HCT116 (cell line): ENCODE measurements at regions not wholly inside any gene's neighbourhood (a gene's known extent, or its start where the extent isn't known, plus 50 kb on each side); places are given as distances from the start of the nearest gene placed in this dataset.

Source experiments
- ATAC-seq: fragments of 200-7000 bp; cut with Tn5 transposase; 2 replicates; pipeline ENCODE4 v1.9.1; 2020; ENCODE audit warnings: mild to moderate bottlenecking, moderate library complexity
- BruUV-seq: library from RNA; stranded (reverse); fragments of 400-500 nt; replicated peaks from 2 replicates; lab custom pipeline; 2021; lab: Mats Ljungman, UMichigan
- CTCF ChIA-PET: fragments of 300-600 bp; sonication (Branson Sonifier 250); formaldehyde crosslinking; loops from one replicate; lab custom pipeline; 2021; ENCODE audit warnings: antibody characterized with exemption; lab: Charles Lee
- POLR2A ChIA-PET: fragments of 300-600, 350-600 bp; sonication (Branson Sonifier 250); formaldehyde crosslinking; loops from one replicate; lab custom pipeline; 2021; ENCODE audit warnings: antibody characterized with exemption; lab: Charles Lee
- RAD21 ChIA-PET, 2 experiments: fragments of 300-600 bp; sonication (Branson Sonifier 250); formaldehyde crosslinking; loops; one replicate each; lab custom pipeline; 2023; ENCODE audit warnings: low total read pairs in 2 of 2; ENCODE audit not compliant: uncharacterized antibody in 2 of 2, unreplicated experiment in 2 of 2, low non-redundant PET in 1 of 2; lab: Charles Lee
- DNase-seq: peaks from one replicate; pipeline ENCODE4 v3.0.0-alpha.2; 2010; ENCODE audit warnings: low read depth, low spot score
- H2AFZ ChIP-seq: fragments of 200-600 bp; shearing (Covaris generic), sonication (generic); 2 replicates; pipeline ENCODE4 v1.6.1; 2017; ENCODE audit warnings: low read depth, mixed run types, mixed read lengths, antibody characterized with exemption, low read length; ENCODE audit not compliant: poor library complexity, severe bottlenecking
- H3K27ac ChIP-seq: 2 replicates; pipeline ENCODE4 v1.5.1; 2012; ENCODE audit warnings: low read depth, low read length
- H3K27me3 ChIP-seq: fragments of 200-600 bp; sonication (generic); 2 replicates; pipeline ENCODE4 v1.6.1; 2016; ENCODE audit warnings: mixed run types, low read length, mixed read lengths; ENCODE audit not compliant: insufficient read depth
- H3K36me3 ChIP-seq, 2 experiments: fragments of 200-500 bp in 1 of 2; fragments of 200-600 bp in 1 of 2; sonication (Bioruptor generic) in 1 of 2; sonication (generic) in 1 of 2; 2 replicates each; pipeline versions ENCODE4 v1.5.1 to v1.6.1; 2014 to 2016; ENCODE audit warnings: low read length in 2 of 2, inconsistent platforms in 1 of 2, mixed read lengths in 1 of 2, mixed run types in 1 of 2; ENCODE audit not compliant: insufficient read depth in 2 of 2, control insufficient read depth in 1 of 2
- H3K4me1 ChIP-seq, 2 experiments: fragments of 200-600 bp in 1 of 2; sonication (generic) in 1 of 2; 2 replicates each; pipeline versions ENCODE4 v1.5.1 to v1.6.1; 2012 to 2017; ENCODE audit warnings: low read length in 2 of 2, inconsistent platforms in 1 of 2, mild to moderate bottlenecking in 1 of 2, mixed read lengths in 1 of 2, mixed run types in 1 of 2, moderate library complexity in 1 of 2; ENCODE audit not compliant: insufficient read depth in 2 of 2, control insufficient read depth in 1 of 2
- H3K4me2 ChIP-seq: fragments of 200-600 bp; sonication (generic); 2 replicates; pipeline ENCODE4 v1.6.1; 2017; ENCODE audit warnings: mixed run types, low read length, mixed read lengths
- H3K4me3 ChIP-seq, 2 experiments: fragments of 200-600 bp in 1 of 2; sonication (generic) in 1 of 2; replicated peaks in 1 of 2; 2 replicates each; pipeline ENCODE4 v1.5.1; 2011 to 2016; ENCODE audit warnings: low read length in 2 of 2, control low read depth in 1 of 2, low read depth in 1 of 2, mild to moderate bottlenecking in 1 of 2, mixed read lengths in 1 of 2, mixed run types in 1 of 2
- H3K79me2 ChIP-seq: fragments of 200-600 bp; sonication (generic); 2 replicates; pipeline ENCODE4 v1.6.1; 2017; ENCODE audit warnings: mild to moderate bottlenecking, mixed run types, low read length, moderate library complexity, mixed read lengths; ENCODE audit not compliant: insufficient read depth
- H3K9ac ChIP-seq: fragments of 200-600 bp; sonication (generic); 2 replicates; pipeline ENCODE4 v1.6.1; 2016; ENCODE audit warnings: low read length, mixed read lengths
- H3K9me2 ChIP-seq: fragments of 200-600 bp; sonication (generic), shearing (Covaris generic); 2 replicates; pipeline ENCODE4 v1.6.1; 2017; ENCODE audit warnings: mixed run types, mild to moderate bottlenecking, moderate library complexity; ENCODE audit not compliant: insufficient read depth
- H3K9me3 ChIP-seq, 2 experiments: fragments of 200-500 bp in 1 of 2; fragments of 200-600 bp in 1 of 2; sonication (Bioruptor generic) in 1 of 2; sonication (generic) in 1 of 2; 2 replicates each; pipeline ENCODE4 v1.6.1; 2014 to 2017; ENCODE audit warnings: low read length in 2 of 2, mixed read lengths in 2 of 2, inconsistent platforms in 1 of 2, low read depth in 1 of 2, mild to moderate bottlenecking in 1 of 2, mixed run types in 1 of 2, moderate library complexity in 1 of 2; ENCODE audit not compliant: control insufficient read depth in 1 of 2, insufficient read depth in 1 of 2
- H4K20me1 ChIP-seq: fragments of 200-600 bp; sonication (generic), shearing (Covaris generic); 2 replicates; pipeline ENCODE4 v1.6.1; 2017; ENCODE audit warnings: mixed run types, mild to moderate bottlenecking, moderate library complexity; ENCODE audit not compliant: insufficient read depth
- ELF1 ChIP-seq: IDR thresholded peaks from 2 replicates; pipeline ENCODE4 v1.6.1; 2012; ENCODE audit warnings: low read depth, borderline replicate concordance
- MAX ChIP-seq: IDR thresholded peaks from 2 replicates; pipeline ENCODE4 v1.6.1; 2012
- POLR2A ChIP-seq: IDR thresholded peaks from 2 replicates; pipeline ENCODE4 v1.7.0; 2011; ENCODE audit warnings: borderline replicate concordance; ENCODE audit not compliant: insufficient read depth, insufficient read length; ENCODE audit errors: extremely low read depth
- POLR2AphosphoS5 ChIP-seq: IDR thresholded peaks from 2 replicates; pipeline ENCODE4 v1.6.1; 2011; ENCODE audit warnings: mild to moderate bottlenecking, low read depth, low read length, moderate library complexity
- TCF7L2 ChIP-seq: IDR thresholded peaks from 2 replicates; pipeline ENCODE4 v1.7.0; 2011; ENCODE audit warnings: borderline replicate concordance, inconsistent platforms; ENCODE audit not compliant: insufficient read depth, insufficient read length; ENCODE audit errors: extremely low read depth
- YY1 ChIP-seq: IDR thresholded peaks from 2 replicates; pipeline ENCODE4 v1.6.1; 2011; ENCODE audit warnings: low read length, low read depth, moderate library complexity, mild to moderate bottlenecking; ENCODE audit not compliant: insufficient replicate concordance; ENCODE audit errors: extremely low read depth
- ZFX ChIP-seq: fragments of 450-650 bp; IDR thresholded peaks from 2 replicates; pipeline ENCODE4 v1.6.1; 2017
- ZNF274 ChIP-seq: fragments of 200-500 bp; sonication (Bioruptor generic); IDR thresholded peaks from 2 replicates; pipeline ENCODE4 v1.6.1; 2014; ENCODE audit warnings: mild to moderate bottlenecking, low read depth, low read length, inconsistent platforms
- intact Hi-C: fragments of 100-400 bp; cut with micrococcal nuclease; formaldehyde crosslinking; loops from 2 replicates; pipeline ENCODE4 v1.10.0; 2022
- TF ChIP-seq, protein P1 (sequence below): IDR thresholded peaks from 2 replicates; pipeline ENCODE4 v1.6.1; 2012

- TF ChIP-seq, protein P1, sequence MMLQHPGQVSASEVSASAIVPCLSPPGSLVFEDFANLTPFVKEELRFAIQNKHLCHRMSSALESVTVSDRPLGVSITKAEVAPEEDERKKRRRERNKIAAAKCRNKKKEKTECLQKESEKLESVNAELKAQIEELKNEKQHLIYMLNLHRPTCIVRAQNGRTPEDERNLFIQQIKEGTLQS: no peak
- no peak for TF ChIP-seq ZNF274
- no peak for TF ChIP-seq ELF1
- no peak for TF ChIP-seq TCF7L2
- TF ChIP-seq MAX: no peak
- TF ChIP-seq POLR2A: no peak
- no peak for TF ChIP-seq ZFX
- no peak for TF ChIP-seq POLR2AphosphoS5
- no peak for TF ChIP-seq YY1
- TF ChIP-seq, all 23 proteins: peak for 0
Measured at GRCh38 chr14:81637639-81638038, 104.0 kb upstream of the SEL1L start (continued).

DNA sequence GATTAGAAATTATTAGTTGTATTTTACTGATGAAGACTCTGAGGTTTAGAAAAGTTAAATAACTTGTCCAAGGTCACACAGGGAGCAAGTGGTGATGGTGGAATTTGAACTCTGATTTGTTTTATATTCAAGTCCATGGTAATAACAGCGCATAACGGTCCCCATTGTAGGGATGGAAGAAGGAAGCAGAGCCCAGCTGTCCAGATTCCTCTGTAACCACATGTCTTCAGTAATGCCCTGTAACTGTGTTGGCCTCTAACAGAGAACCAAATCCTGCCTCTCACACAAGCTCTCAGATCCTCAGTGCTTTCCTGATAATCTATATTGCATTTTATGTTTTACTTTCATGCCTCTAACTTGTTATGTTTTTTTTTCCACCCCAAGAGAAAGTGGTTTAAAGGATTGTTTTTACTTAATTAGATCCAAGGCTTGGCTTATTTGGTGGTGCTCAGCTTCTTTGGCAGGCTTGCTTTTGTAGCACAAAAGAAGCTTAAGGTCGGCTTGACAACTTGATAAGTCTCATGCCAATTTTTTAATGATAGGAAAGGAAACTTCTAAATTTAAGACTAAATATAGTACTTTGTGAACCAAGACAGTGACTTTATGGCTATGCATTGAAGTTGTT lies 105.1 kb upstream of the SEL1L start:
- no TSS peak for BruUV-seq
- ATAC-seq: no peak
- DNase-seq: no peak
- H3K9me2 ChIP-seq: no peaks in the 10 kb centered on the region
- ChIA-PET CTCF (no interaction called here), RAD21 (no interaction called here), POLR2A (no interaction called here)
- no peaks in the 10 kb centered on the region for H3K27me3 ChIP-seq
- H3K27ac ChIP-seq: no peak overlapping the region
- no peaks in the 10 kb centered on the region for H3K79me2 ChIP-seq
- no peaks in the 10 kb centered on the region for H3K4me1 ChIP-seq
- H3K4me2 ChIP-seq: no peak overlapping the region
- H3K9me3 ChIP-seq: no peaks in the 10 kb centered on the region
- no peaks in the 10 kb centered on the region for H4K20me1 ChIP-seq
- no peak overlapping the region for H3K9ac ChIP-seq
- no peak for TF ChIP-seq ELF1
- intact Hi-C loops: no loop called here
- no peaks in the 10 kb centered on the region for H3K36me3 ChIP-seq
- H2AFZ ChIP-seq: no peak overlapping the region
- no peak overlapping the region for H3K4me3 ChIP-seq
